ENCODE measurements at regions not wholly inside any gene's neighbourhood (a gene's known extent, or its start where the extent isn't known, plus 50 kb on each side); places are given as distances from the start of the nearest gene placed in this dataset.
"Not testable (repeated sequence)": the region's sequence is repeated elsewhere in the genome, so short reads cannot be mapped to it uniquely, and the experiment has no call there.

- TF ChIP-seq CTCF (IDR thresholded peaks at IDR 0.05): no peak
- no peaks in the 10 kb centered on the region for H3K36me3 ChIP-seq
- DNase-seq (ENCODE audit: low spot score): no peak
- no peaks in the 10 kb centered on the region for H3K27me3 ChIP-seq
- H3K9me3 ChIP-seq: no peaks in the 10 kb centered on the region
- H3K27ac ChIP-seq: no peak overlapping the region
- H3K4me3 ChIP-seq: no peak overlapping the region
- H3K4me1 ChIP-seq: no peaks in the 10 kb centered on the region
These were observed 415.2 kb upstream of the FRG2C start for GRCh38 chr3:75248974-75249373.

GRCh38 chr3:75254685-75255084, 409.4 kb upstream of the FRG2C start:
- no peak overlapping the region for H3K27ac ChIP-seq

GRCh38 chr3:75258825-75259683, 405.1 kb upstream of the FRG2C start:
- DNase-seq (ENCODE audit: low spot score); H3K27ac ChIP-seq; H3K4me3 ChIP-seq; H3K27me3 ChIP-seq; H3K9me3 ChIP-seq; H3K4me1 ChIP-seq; H3K36me3 ChIP-seq: not testable (repeated sequence)
- peak in 1 of 2 donors; percentile 56 for TF ChIP-seq CTCF (IDR thresholded peaks at IDR 0.05)

More at GRCh38 chr3:75254685-75255084, 409.4 kb upstream of the FRG2C start:
- Histone ChIP-seq H3K9me3 (no peaks in the 10 kb centered on the region), H3K4me3 (no peak overlapping the region), H3K36me3 (no peaks in the 10 kb centered on the region), H3K4me1 (no peaks in the 10 kb centered on the region), H3K27me3 (no peaks in the 10 kb centered on the region)
- TF ChIP-seq CTCF (IDR thresholded peaks at IDR 0.05): no peak
- DNase-seq (ENCODE audit: low spot score): no peak

GRCh38 chr3:75260975-75261374, 403.2 kb upstream of the FRG2C start:
- not testable (repeated sequence) for H3K27me3 ChIP-seq; H3K9me3 ChIP-seq; DNase-seq (ENCODE audit: low spot score); H3K27ac ChIP-seq; H3K4me3 ChIP-seq; H3K36me3 ChIP-seq; H3K4me1 ChIP-seq

GRCh38 chr3:75262661-75263060, 401.5 kb upstream of the FRG2C start:
- Histone ChIP-seq H3K4me1 (no peaks in the 10 kb centered on the region), H3K9me3 (no peaks in the 10 kb centered on the region), H3K27me3 (no peaks in the 10 kb centered on the region), H3K4me3 (no peak overlapping the region), H3K27ac (no peak overlapping the region), H3K36me3 (no peaks in the 10 kb centered on the region)
- DNase-seq (ENCODE audit: low spot score): no peak
- TF ChIP-seq CTCF (IDR thresholded peaks at IDR 0.05): no peak

GRCh38 chr3:75265897-75266296, 398.2 kb upstream of the FRG2C start:
- no peak overlapping the region for H3K27ac ChIP-seq
- H3K4me1 ChIP-seq: no peaks in the 10 kb centered on the region
- TF ChIP-seq CTCF (IDR thresholded peaks at IDR 0.05): no peak
- no peak overlapping the region for H3K4me3 ChIP-seq
- DNase-seq (ENCODE audit: low spot score): no peak
- no peaks in the 10 kb centered on the region for H3K27me3 ChIP-seq
- no peaks in the 10 kb centered on the region for H3K9me3 ChIP-seq
- H3K36me3 ChIP-seq: no peaks in the 10 kb centered on the region

GRCh38 chr3:75268576-75268975, 395.6 kb upstream of the FRG2C start:
- not testable (repeated sequence) for H3K4me1 ChIP-seq, H3K9me3 ChIP-seq

GRCh38 chr3:75272237-75272636, 391.9 kb upstream of the FRG2C start:
- not testable (repeated sequence) for H3K4me1 ChIP-seq; H3K9me3 ChIP-seq; H3K27me3 ChIP-seq; DNase-seq (ENCODE audit: low spot score); H3K4me3 ChIP-seq; H3K27ac ChIP-seq; H3K36me3 ChIP-seq

More at GRCh38 chr3:75268576-75268975, 395.6 kb upstream of the FRG2C start:
- H3K27me3 ChIP-seq; DNase-seq (ENCODE audit: low spot score); H3K4me3 ChIP-seq; H3K36me3 ChIP-seq; H3K27ac ChIP-seq: not testable (repeated sequence)

Measured in right atrium auricular region (tissue), 2 donors.